Natural killer cell (primary cell): ENCODE measurements at regions not wholly inside any gene's neighbourhood (a gene's known extent, or its start where the extent isn't known, plus 50 kb on each side); places are given as distances from the start of the nearest gene placed in this dataset.
"Not testable (repeated sequence)": the region's sequence is repeated elsewhere in the genome, so short reads cannot be mapped to it uniquely, and the experiment has no call there.

Experiments
- ATAC-seq, 3 donors: fragments of 150-1000 bp in 2 of 3; fragments of 200-7000 bp in 1 of 3; cut with Tn5 transposase; 1 replicate in 1 of 3; 2 replicates in 2 of 3; pipeline ENCODE4 v1.10.0; 2021; ENCODE audit warnings: mild to moderate bottlenecking in 2 of 3, moderate library complexity in 2 of 3
- DNase-seq, 2 donors: peaks; one replicate each; pipeline versions ENCODE4 v3.0.0 to v3.0.0-alpha.2; 2013 to 2021; ENCODE audit warnings: mixed read lengths in 1 of 2
- H3K27ac ChIP-seq: one replicate; pipeline ENCODE4 v1.5.1; 2013; ENCODE audit warnings: mild to moderate bottlenecking, low read length
- H3K27me3 ChIP-seq: one replicate; pipeline ENCODE4 v1.6.1; 2013; ENCODE audit warnings: low read length; ENCODE audit not compliant: control insufficient read depth, insufficient read depth
- H3K36me3 ChIP-seq: one replicate; pipeline ENCODE4 v1.6.1; 2013; ENCODE audit warnings: low read length; ENCODE audit not compliant: control insufficient read depth, insufficient read depth
- H3K4me1 ChIP-seq: one replicate; pipeline ENCODE4 v1.6.1; 2013; ENCODE audit warnings: low read length; ENCODE audit not compliant: control insufficient read depth, insufficient read depth
- H3K4me3 ChIP-seq: one replicate; pipeline ENCODE4 v1.5.1; 2013; ENCODE audit warnings: low read length
- H3K9me3 ChIP-seq: one replicate; pipeline ENCODE4 v1.6.1; 2013; ENCODE audit warnings: low read length; ENCODE audit not compliant: control insufficient read depth, insufficient read depth
- H3K27ac Mint-ChIP-seq, 2 donors: one replicate each; pipeline ENCODE4 v1.8.0; 2022; ENCODE audit warnings: mild to moderate bottlenecking in 2 of 2, mixed read lengths in 2 of 2, moderate library complexity in 1 of 2
- H3K27me3 Mint-ChIP-seq, 2 donors: one replicate each; pipeline ENCODE4 v1.8.0; 2022; ENCODE audit warnings: low read depth in 2 of 2, mixed read lengths in 2 of 2
- H3K36me3 Mint-ChIP-seq: one replicate; pipeline ENCODE4 v1.8.0; 2022; ENCODE audit warnings: mixed read lengths
- H3K4me1 Mint-ChIP-seq, 2 donors: one replicate each; pipeline ENCODE4 v1.8.0; 2022; ENCODE audit warnings: mixed read lengths in 2 of 2
- H3K4me3 Mint-ChIP-seq: one replicate; pipeline ENCODE4 v1.8.0; 2022; ENCODE audit warnings: mild to moderate bottlenecking, moderate library complexity, mixed read lengths
- H3K9me3 Mint-ChIP-seq, 2 donors: one replicate each; pipeline ENCODE4 v1.8.0; 2022; ENCODE audit warnings: mixed read lengths in 2 of 2
- CTCF ChIP-seq: fragments of 200-600 bp; IDR thresholded peaks from one replicate; pipeline ENCODE4 v1.8.0; 2022; ENCODE audit warnings: antibody characterized with exemption
- WGBS: methylation state at CpG from one replicate; pipeline ENCODE4 v1.1.7; 2013; ENCODE audit warnings: missing lambda C conversion rate; ENCODE audit not compliant: insufficient coverage; 5-methylcytosine and 5-hydroxymethylcytosine counted together
- intact Hi-C: fragments of 100-400 bp; cut with micrococcal nuclease; formaldehyde crosslinking; loops from one replicate; pipeline ENCODE4 v1.14.2; 2022

DNA sequence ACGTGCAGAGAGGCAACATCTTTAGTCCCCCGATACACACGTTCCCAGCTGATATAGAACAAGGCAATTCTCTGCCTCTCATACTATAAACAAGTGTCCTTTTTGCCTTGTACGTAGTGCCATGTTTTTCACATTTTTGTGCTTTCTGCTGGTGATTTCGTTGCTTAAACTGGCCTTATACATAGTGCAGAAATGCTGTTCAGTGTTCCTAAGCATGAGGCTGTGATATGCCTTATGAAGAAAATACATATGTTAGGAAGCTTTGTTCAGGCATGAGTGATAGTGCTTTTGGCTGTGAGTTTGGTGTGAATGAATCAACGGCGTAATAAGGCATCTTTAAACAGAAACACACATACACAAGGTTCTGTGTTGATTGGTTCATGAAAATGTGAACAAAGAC, 77.2 kb downstream of the KATNIP start:
- intact Hi-C loops: no loop called here
- H3K4me1 Mint-ChIP-seq: no peaks in the 10 kb centered on the region
- DNase-seq: no peak
- Histone ChIP-seq H3K9me3 (no peaks in the 10 kb centered on the region), H3K27ac (no peak overlapping the region), H3K4me1 (no peaks in the 10 kb centered on the region), H3K27me3 (no peaks in the 10 kb centered on the region), H3K4me3 (no peak overlapping the region), H3K36me3 (no peaks in the 10 kb centered on the region)
- H3K9me3 Mint-ChIP-seq: no peaks in the 10 kb centered on the region
- no peak for ATAC-seq
- H3K27ac Mint-ChIP-seq: no peak overlapping the region
- no peak overlapping the region for H3K4me3 Mint-ChIP-seq
- no peak for TF ChIP-seq CTCF
- H3K36me3 Mint-ChIP-seq: peaks cover 4% of the 10 kb centered on the region
- H3K27me3 Mint-ChIP-seq: no peaks in the 10 kb centered on the region
- WGBS: 95% methylated on average over 5 of the region's 7 CpGs

GRCh38 chr16:27628241-27628942, 78.4 kb downstream of the KATNIP start:
- Mint-ChIP-seq H3K9me3 (no peaks in the 10 kb centered on the region), H3K4me1 (no peaks in the 10 kb centered on the region), H3K27ac (no peak overlapping the region), H3K27me3 (no peaks in the 10 kb centered on the region), H3K36me3 (peaks cover 5% of the 10 kb centered on the region), H3K4me3 (no peak overlapping the region)
- DNase-seq (no peak), ATAC-seq (no peak)
- Histone ChIP-seq H3K4me3 (no peak overlapping the region), H3K36me3 (no peaks in the 10 kb centered on the region), H3K4me1 (no peaks in the 10 kb centered on the region), H3K27me3 (no peaks in the 10 kb centered on the region), H3K27ac (no peak overlapping the region), H3K9me3 (no peaks in the 10 kb centered on the region)
- TF ChIP-seq CTCF: no peak
- 88% methylated on average over 15 of the region's 15 CpGs for WGBS
- intact Hi-C loops: no loop called here

DNA sequence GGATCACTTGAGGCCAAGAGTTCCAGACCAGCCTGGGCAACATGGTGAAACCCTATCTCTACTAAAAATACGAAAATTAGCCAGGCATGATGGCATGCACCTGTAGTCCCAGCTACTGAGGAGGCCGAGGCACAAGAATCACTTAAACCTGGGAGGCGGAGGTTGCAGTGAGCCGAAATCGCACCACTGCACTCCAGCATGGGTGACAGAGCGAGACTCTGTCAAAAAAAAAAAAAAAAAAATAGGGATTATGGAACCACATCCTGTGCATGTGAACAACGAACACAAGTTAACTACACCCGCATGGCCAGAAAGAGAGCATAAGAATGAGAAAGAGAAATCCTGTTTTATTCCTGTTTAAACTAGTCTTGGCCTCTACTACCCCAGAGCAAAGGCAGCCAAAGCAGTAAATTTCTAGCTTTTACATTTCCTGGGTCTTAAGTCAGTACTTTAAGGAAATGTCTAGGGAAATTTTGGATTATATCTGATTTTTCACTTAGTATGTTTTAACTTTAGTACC, 79.1 kb downstream of the KATNIP start:
- H3K27ac Mint-ChIP-seq, DNase-seq, ATAC-seq, H3K27me3 Mint-ChIP-seq, H3K36me3 ChIP-seq, H3K4me1 Mint-ChIP-seq, H3K27ac ChIP-seq, intact Hi-C loops, H3K4me3 ChIP-seq, H3K27me3 ChIP-seq, H3K4me1 ChIP-seq, H3K9me3 ChIP-seq, H3K4me3 Mint-ChIP-seq, H3K9me3 Mint-ChIP-seq, H3K36me3 Mint-ChIP-seq: not testable (repeated sequence)
- WGBS: 99% methylated on average over 8 of the region's 8 CpGs

DNA sequence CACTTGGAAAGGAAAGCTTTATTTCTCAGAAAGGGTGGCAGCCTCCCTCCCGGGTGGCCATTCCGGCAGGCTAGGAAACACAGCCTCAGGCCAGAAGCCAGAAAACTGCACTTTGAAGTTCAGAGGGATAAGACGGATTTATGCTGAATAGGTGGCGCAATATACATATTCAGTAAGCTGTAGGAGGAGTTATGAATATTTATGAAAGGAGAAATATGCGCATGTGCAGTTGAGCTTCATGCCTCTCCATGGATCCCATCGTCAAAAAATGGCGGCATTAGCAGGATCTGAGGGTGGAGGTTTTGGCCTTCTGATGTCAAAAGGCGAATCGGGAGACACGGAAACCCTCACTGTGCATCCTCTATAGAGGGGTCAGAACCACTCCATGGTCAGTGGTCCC, 82.3 kb downstream of the KATNIP start:
- Histone ChIP-seq H3K9me3 (no peaks in the 10 kb centered on the region), H3K27me3 (no peaks in the 10 kb centered on the region), H3K4me3 (no peak overlapping the region), H3K4me1 (no peaks in the 10 kb centered on the region), H3K36me3 (peaks cover 2% of the 10 kb centered on the region), H3K27ac (no peak overlapping the region)
- Mint-ChIP-seq H3K9me3 (no peaks in the 10 kb centered on the region), H3K4me1 (no peaks in the 10 kb centered on the region), H3K4me3 (no peak overlapping the region), H3K27ac (no peak overlapping the region), H3K36me3 (peaks cover 5% of the 10 kb centered on the region), H3K27me3 (no peaks in the 10 kb centered on the region)
- intact Hi-C loops: no loop called here
- DNase-seq (no peak), ATAC-seq (no peak)
- TF ChIP-seq CTCF: no peak
- WGBS: 98% methylated on average over 10 of the region's 10 CpGs
